HCT116 (cell line): ENCODE measurements at regions not wholly inside any gene's neighbourhood (a gene's known extent, or its start where the extent isn't known, plus 50 kb on each side); places are given as distances from the start of the nearest gene placed in this dataset.

Experiments
- CEBPB ChIP-seq: IDR thresholded peaks from 2 replicates; pipeline ENCODE4 v1.6.1; 2012; ENCODE audit warnings: low read depth
- CTCF ChIP-seq, 3 experiments: fragments of 200-600 bp in 1 of 3; sonication (generic) in 1 of 3; IDR thresholded peaks in 2 of 3; conservative IDR thresholded peaks in 1 of 3; 2 replicates each; pipeline ENCODE4 v1.5.1; 2012 to 2017; ENCODE audit warnings: low read depth in 2 of 3, low read length in 2 of 3, antibody characterized with exemption in 1 of 3, borderline replicate concordance in 1 of 3, control low read depth in 1 of 3, mild to moderate bottlenecking in 1 of 3, mixed read lengths in 1 of 3, mixed run types in 1 of 3, moderate library complexity in 1 of 3; ENCODE audit not compliant: insufficient read depth in 1 of 3
- EZH2 ChIP-seq: fragments of 200-600 bp; sonication (generic); IDR thresholded peaks from 2 replicates; pipeline ENCODE4 v1.6.1; 2017; ENCODE audit warnings: antibody characterized with exemption, mixed run types
- FOSL1 ChIP-seq: IDR thresholded peaks from 2 replicates; pipeline ENCODE4 v1.6.1; 2012; ENCODE audit warnings: low read depth
- MAX ChIP-seq: IDR thresholded peaks from 2 replicates; pipeline ENCODE4 v1.6.1; 2012
- POLR2A ChIP-seq: IDR thresholded peaks from 2 replicates; pipeline ENCODE4 v1.7.0; 2011; ENCODE audit warnings: borderline replicate concordance; ENCODE audit not compliant: insufficient read depth, insufficient read length; ENCODE audit errors: extremely low read depth
- REST ChIP-seq: IDR thresholded peaks from 2 replicates; pipeline ENCODE4 v1.6.1; 2012; ENCODE audit warnings: low read depth
- ZNF274 ChIP-seq: fragments of 200-500 bp; sonication (Bioruptor generic); IDR thresholded peaks from 2 replicates; pipeline ENCODE4 v1.6.1; 2014; ENCODE audit warnings: mild to moderate bottlenecking, low read depth, low read length, inconsistent platforms

- TF ChIP-seq ZNF274 = no peak
- TF ChIP-seq FOSL1 = no peak
- TF ChIP-seq MAX = no peak
- no peak for TF ChIP-seq REST
- TF ChIP-seq CEBPB = no peak
- TF ChIP-seq CTCF (IDR thresholded peaks at IDR 0.05 in 2 of 3, conservative IDR thresholded peaks at IDR 0.05 in 1 of 3; ENCODE audit: borderline replicate concordance in 1 of 3, insufficient read depth in 1 of 3, low read depth in 2 of 3, low read length in 2 of 3) = no peak
- no peak for TF ChIP-seq POLR2A
- TF ChIP-seq EZH2 = no peak
Observed at GRCh38 chr7:125848157-125848556, 918.5 kb upstream of the POT1 start.
